ELF-1 (cell line): ENCODE measurements at regions not wholly inside any gene's neighbourhood (a gene's known extent, or its start where the extent isn't known, plus 50 kb on each side); places are given as distances from the start of the nearest gene placed in this dataset.

Experiments used
- DNase-seq: peaks from one replicate; pipeline ENCODE4 v3.0.0-alpha.2; 2016; ENCODE audit warnings: low read depth, low spot score

GRCh38 chr2:100660851-100661584 lies 98.2 kb downstream of the PDCL3 start:
- DNase-seq = no peak

- DNase-seq = no peak
Measured at GRCh38 chr2:100662866-100663265, 100.1 kb downstream of the PDCL3 start.

DNA sequence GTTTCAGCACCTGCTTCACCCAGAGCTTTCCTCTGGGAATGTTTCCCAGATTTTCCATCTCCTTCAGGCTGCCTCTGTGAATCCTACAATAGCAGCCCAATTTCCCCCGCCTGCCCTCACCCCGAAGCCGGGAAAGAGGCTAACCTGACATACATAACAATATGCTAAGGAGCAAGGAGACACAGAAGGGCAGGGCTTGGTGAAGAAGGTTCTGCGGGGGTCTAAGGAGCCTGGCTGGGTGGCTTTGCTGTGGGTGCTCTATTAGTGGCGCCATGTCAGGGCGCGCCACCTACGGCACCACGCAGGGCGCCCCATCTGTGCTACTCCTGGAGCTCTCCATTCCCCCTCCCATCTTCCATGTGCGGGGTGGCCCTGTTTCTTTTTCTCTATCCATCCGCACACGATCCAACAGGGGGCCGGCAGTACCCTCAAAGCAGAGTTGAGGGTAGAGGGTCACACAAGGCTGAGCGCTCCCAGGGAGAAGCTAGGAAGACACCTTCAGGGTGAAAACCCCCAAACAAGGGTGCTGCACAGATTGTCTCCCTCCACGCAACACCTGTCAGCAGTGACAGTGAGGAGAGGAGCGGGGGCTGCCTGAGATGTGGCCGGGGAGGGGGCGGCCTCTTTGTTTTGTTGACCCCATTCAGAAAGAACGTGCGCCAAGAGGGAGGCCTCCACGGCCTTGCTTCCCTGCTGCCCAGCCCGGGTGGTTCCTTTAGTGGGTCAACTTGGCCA lies 101.4 kb downstream of the PDCL3 start:
- DNase-seq = no peak

- DNase-seq = no peak
Measured at GRCh38 chr2:100664756-100665101, 101.9 kb downstream of the PDCL3 start.

- no peak for DNase-seq
Measured at GRCh38 chr2:100666996-100667395, 104.2 kb downstream of the PDCL3 start.

GRCh38 chr2:100667801-100668200 lies 105.0 kb downstream of the PDCL3 start:
- no peak for DNase-seq

DNA sequence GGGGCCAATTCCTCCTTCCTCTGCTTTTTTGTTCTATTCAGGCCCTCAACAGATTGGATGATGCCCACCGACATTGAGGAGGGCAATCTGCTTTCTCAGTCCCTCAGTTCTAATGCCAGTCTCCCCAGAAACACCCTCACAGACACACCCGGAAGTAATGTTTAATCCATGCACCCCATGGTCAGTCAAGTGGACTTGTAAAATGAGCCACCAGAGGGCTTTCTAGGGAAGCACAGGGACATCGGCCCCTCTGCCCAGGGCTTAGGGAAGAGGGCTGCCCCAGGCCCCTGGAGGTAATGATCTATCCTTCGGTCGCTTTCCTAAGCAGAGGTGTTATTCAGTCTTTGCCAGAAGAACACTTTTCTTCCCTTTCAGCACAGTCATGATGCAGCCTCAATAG lies 107.4 kb downstream of the PDCL3 start:
- no peak for DNase-seq

- no peak for DNase-seq
Measured at GRCh38 chr2:100673115-100673514, 110.3 kb downstream of the PDCL3 start.

DNA sequence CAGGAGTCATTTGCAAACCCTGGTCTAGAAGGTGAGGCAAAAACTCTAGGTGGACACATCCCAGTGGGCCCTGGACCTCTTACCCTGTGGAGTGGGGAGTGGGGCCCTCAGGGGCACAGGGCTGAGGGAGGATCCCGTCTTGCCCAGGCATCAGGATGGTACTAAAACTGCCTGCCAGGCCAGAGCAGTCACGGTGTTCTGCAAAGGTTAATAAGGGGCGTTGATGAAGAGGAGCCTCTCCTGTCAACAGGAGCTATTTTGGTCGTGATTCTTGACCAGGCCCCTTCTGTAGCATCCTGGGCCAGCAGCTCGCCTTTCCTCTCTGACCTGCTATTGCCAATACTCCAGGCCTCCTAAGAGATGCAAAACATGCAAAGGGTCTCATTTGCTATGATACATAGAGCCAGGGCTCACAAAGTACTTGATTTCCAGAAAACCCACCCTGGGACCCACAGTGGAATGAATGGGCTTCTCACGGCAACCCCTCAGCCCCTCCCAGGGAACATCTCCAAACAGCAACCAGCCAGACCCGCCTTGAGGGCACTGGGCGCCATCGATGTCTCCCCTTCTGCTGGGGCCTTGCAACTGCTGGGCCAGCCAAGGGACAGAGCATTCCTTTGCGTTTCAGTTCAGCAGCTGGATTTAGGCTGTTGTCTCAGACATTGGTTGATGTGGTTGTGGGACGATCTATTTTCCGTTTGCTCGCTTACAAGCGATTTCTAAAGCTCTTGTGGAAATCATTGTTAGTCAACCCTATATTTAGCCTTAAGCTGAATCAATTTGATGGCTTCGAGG lies 111.1 kb downstream of the PDCL3 start:
- DNase-seq = no peak

DNA sequence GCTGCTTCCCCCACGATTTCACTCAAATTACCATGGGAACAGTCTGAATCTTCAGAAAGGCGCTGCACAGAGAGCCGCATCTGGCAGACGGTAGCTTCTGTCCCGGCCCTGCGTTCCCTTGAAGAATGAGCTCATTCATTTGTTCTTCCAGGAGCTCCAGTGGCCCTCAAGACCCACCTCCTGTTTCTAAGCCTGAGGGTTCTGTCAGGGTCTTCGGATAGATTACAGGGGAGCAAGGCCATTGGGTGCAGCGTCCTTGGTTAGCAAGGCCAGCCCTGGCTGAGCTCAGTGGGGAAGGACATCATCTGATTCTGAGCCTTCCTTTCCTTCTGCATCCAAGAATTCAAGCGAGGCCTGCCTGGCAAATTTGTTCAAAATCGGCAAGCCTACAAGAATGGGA lies 111.9 kb downstream of the PDCL3 start:
- no peak for DNase-seq

GRCh38 chr2:100675373-100675772 lies 112.6 kb downstream of the PDCL3 start:
- no peak for DNase-seq

GRCh38 chr2:100675855-100676254 lies 113.1 kb downstream of the PDCL3 start:
- no peak for DNase-seq

DNA sequence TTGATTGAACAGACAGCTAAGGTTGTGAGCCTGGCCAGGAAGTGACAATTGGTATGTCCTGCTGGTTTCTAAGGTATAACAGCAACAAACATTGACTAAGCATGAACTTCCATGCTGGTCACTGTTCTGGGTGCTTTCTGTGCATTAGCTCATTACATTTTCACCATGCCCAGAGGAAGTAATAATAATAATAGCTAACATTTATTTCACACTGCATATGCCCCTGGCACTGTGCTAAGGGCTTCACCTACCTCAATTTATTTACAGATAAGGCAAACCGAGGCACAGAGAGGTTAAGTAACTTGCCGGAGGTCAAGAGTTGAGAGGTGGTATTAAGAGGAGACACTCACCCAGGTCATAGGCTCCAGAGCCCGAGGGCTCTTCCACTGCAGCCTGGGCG lies 113.6 kb downstream of the PDCL3 start:
- DNase-seq = no peak

- no peak for DNase-seq
Measured at GRCh38 chr2:100677611-100678185, 114.9 kb downstream of the PDCL3 start.

- DNase-seq = no peak
Measured at GRCh38 chr2:100679211-100679610, 116.4 kb downstream of the PDCL3 start.

DNA sequence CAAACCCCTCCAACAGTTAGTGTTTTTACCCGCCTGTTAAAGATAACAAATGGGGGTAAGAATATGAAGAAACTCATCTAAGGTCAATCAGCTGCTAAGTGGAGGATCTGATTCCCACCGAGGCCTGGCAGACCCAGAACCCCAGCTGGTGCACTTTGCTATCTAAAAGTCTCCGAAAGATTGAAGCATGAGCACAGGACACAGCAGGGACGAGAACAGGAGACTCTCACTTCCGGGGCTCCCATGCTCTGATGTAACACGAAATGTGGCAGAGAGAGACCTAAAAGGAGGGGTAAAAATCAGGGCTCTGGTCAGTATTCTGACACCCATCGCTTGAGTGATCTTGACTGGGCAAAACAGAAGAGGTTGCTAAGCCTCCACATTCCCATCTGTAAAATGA lies 119.7 kb downstream of the PDCL3 start:
- DNase-seq = no peak

- peak; percentile 38 for DNase-seq
Measured at GRCh38 chr2:100683231-100683630, 120.4 kb downstream of the PDCL3 start.

DNA sequence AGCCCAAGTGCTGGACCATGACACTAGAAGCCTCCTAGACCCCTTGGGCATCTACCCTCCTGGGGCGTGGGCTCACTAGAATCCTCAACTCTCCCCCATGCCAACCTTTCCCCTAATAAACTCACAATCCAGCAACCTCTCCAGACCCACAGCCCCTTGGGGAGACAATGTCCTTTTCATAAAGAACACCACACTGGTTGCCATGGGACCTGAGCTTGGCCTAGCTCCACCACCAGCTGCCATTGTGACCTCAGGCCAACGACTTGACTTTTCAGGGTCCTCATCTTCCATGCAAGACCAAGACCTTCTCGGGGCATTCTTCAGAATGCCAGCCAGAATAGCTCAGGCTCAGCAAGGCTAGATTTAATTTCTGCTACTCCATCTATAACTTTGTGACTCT lies 128.1 kb upstream of the NPAS2 start:
- DNase-seq = no peak

- no peak for DNase-seq
Measured at GRCh38 chr2:100692381-100692780, 127.6 kb upstream of the NPAS2 start.

DNA sequence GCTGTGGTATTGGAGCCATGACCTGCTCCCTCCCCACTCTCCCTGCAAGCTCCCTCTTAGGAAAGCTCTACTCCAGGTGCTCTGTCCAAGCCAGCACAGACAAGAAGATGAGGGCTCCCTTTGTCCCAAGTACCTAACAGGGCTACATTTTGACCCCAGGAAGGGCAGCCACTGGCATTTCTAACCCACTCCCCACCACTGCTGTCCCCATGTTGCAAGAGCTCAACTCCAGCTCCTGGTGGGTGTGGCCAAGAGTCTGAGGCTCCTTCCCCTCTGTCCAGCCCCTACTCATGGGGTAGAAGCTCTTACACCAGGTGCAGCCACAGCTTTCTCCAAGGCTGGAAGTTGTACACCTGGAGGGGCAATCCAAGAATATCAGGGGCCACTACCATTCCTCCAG lies 127.0 kb upstream of the NPAS2 start:
- no peak for DNase-seq

- no peak for DNase-seq
Measured at GRCh38 chr2:100699131-100699530, 120.8 kb upstream of the NPAS2 start.

DNA sequence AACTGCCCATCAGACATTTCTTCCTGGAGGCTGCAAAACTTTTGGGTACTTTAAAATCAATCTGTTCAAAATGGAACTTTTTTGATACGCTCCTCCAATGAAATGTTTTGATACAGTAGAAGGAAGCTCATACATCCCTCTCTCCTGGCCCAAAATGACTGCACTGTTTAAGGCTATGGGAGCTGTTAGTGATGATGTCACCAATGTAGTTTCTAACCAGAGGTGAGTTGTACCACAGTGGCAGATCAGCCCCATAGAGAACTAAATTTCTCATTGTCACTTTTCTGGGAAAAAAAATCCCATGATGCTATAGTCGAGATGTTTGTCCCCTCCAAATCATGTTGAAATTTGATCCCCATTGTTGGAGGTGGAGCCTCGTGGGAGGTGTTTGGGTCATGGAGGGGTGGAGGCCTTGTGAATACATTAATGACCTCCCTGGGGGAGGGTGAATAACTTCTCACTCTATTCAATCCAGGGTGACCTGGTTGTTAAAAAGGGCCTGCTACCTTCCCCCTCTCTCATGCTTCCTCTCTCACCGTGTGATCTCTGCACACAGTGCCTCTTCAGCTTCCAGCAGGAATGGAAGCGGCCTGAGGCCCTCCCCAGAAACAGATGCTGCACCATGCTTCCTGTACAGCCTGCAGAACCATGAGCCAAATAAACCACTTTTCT lies 117.4 kb upstream of the NPAS2 start:
- DNase-seq = no peak
